Loucy (cell line): ENCODE measurements at regions not wholly inside any gene's neighbourhood (a gene's known extent, or its start where the extent isn't known, plus 50 kb on each side); places are given as distances from the start of the nearest gene placed in this dataset.

ENCODE experiments used
- H2AFZ ChIP-seq: fragments of 200-600 bp; sonication (generic); 2 replicates; pipeline ENCODE4 v1.6.0; 2016; ENCODE audit warnings: antibody characterized with exemption, mild to moderate bottlenecking, low read length, moderate library complexity
- H3F3A ChIP-seq: fragments of 200-600 bp; 2 replicates; pipeline ENCODE4 v1.6.0; 2016; ENCODE audit warnings: antibody characterized with exemption, low read depth, mild to moderate bottlenecking
- H3K27me3 ChIP-seq: fragments of 200-600 bp; sonication (generic); 2 replicates; pipeline ENCODE4 v1.6.1; 2014; ENCODE audit warnings: low read length, mild to moderate bottlenecking; ENCODE audit not compliant: insufficient read depth, poor library complexity, severe bottlenecking
- H3K36me3 ChIP-seq: fragments of 200-600 bp; sonication (generic); 2 replicates; pipeline ENCODE4 v1.6.1; 2016; ENCODE audit warnings: low read length; ENCODE audit not compliant: insufficient read depth
- H3K4me1 ChIP-seq: fragments of 200-600 bp; sonication (generic); 2 replicates; pipeline ENCODE4 v1.5.1; 2014; ENCODE audit warnings: low read length, mild to moderate bottlenecking; ENCODE audit not compliant: insufficient read depth, poor library complexity, severe bottlenecking
- H3K4me2 ChIP-seq: fragments of 200-600 bp; sonication (generic); 2 replicates; pipeline ENCODE4 v1.6.0; 2014; ENCODE audit warnings: antibody characterized with exemption, low read length, low read depth, mild to moderate bottlenecking; ENCODE audit not compliant: poor library complexity, severe bottlenecking
- H3K4me3 ChIP-seq: fragments of 200-600 bp; sonication (generic); 2 replicates; pipeline ENCODE4 v1.5.1; 2014; ENCODE audit warnings: low read length, mild to moderate bottlenecking, mixed read lengths; ENCODE audit not compliant: poor library complexity, severe bottlenecking
- H3K79me2 ChIP-seq: fragments of 200-600 bp; sonication (generic); 2 replicates; pipeline ENCODE4 v1.6.1; 2014; ENCODE audit warnings: low read length; ENCODE audit not compliant: insufficient read depth
- H3K9ac ChIP-seq: fragments of 200-600 bp; sonication (generic); 2 replicates; pipeline ENCODE4 v1.6.0; 2014; ENCODE audit warnings: mild to moderate bottlenecking, low read depth, low read length, moderate library complexity; ENCODE audit not compliant: poor library complexity, severe bottlenecking
- H3K9me2 ChIP-seq: fragments of 200-600 bp; sonication (generic); replicated peaks from 2 replicates; pipeline ENCODE4 v1.6.1; 2016; ENCODE audit warnings: low read depth, low read length, mixed read lengths
- H3K9me3 ChIP-seq: fragments of 200-600 bp; sonication (generic); 2 replicates; pipeline ENCODE4 v1.6.1; 2014; ENCODE audit warnings: mild to moderate bottlenecking, antibody characterized with exemption, low read length, low read depth; ENCODE audit not compliant: insufficient read depth
- H4K20me1 ChIP-seq: fragments of 200-600 bp; sonication (generic); 2 replicates; pipeline ENCODE4 v1.6.0; 2014; ENCODE audit warnings: antibody characterized with exemption, low read length, mild to moderate bottlenecking; ENCODE audit not compliant: insufficient read depth, poor library complexity, severe bottlenecking
- EZH2phosphoT487 ChIP-seq: fragments of 200-600 bp; IDR thresholded peaks from 2 replicates; pipeline ENCODE4 v1.6.1; 2018; ENCODE audit warnings: antibody characterized with exemption, mild to moderate bottlenecking, moderate library complexity, borderline replicate concordance
- TF ChIP-seq, protein P1 (sequence below): fragments of 200-600 bp; sonication (generic); conservative IDR thresholded peaks from 2 replicates; pipeline ENCODE4 v1.5.1; 2014; ENCODE audit warnings: mild to moderate bottlenecking, antibody characterized with exemption, low read length

DNA sequence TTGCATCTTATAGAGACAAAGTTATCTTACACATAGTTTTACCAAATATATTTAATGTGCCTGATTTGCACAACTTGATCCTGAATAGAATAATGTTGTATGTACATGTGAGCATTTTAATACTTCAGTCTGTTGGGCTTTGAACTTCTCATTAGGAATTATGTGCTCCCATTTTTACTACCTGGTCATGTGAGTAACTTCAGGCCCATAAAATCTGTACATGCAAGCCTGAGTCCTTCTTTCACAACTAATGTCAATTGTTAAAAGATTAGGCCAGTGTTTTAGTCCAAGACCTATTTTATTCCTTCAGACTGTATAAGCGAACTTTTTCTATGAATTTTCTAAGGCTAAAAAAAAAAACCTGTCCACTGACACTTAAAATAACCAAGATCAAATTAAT is 715.4 kb downstream of the CDH8 start:
- TF ChIP-seq, protein P1, sequence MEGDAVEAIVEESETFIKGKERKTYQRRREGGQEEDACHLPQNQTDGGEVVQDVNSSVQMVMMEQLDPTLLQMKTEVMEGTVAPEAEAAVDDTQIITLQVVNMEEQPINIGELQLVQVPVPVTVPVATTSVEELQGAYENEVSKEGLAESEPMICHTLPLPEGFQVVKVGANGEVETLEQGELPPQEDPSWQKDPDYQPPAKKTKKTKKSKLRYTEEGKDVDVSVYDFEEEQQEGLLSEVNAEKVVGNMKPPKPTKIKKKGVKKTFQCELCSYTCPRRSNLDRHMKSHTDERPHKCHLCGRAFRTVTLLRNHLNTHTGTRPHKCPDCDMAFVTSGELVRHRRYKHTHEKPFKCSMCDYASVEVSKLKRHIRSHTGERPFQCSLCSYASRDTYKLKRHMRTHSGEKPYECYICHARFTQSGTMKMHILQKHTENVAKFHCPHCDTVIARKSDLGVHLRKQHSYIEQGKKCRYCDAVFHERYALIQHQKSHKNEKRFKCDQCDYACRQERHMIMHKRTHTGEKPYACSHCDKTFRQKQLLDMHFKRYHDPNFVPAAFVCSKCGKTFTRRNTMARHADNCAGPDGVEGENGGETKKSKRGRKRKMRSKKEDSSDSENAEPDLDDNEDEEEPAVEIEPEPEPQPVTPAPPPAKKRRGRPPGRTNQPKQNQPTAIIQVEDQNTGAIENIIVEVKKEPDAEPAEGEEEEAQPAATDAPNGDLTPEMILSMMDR: no peak
- TF ChIP-seq EZH2phosphoT487: no peak
- Histone ChIP-seq H3K9me3 (no peaks in the 10 kb centered on the region), H3K4me2 (no peak overlapping the region), H3F3A (no peaks in the 10 kb centered on the region), H3K36me3 (no peaks in the 10 kb centered on the region), H3K9me2 (no peaks in the 10 kb centered on the region), H3K27me3 (no peaks in the 10 kb centered on the region), H4K20me1 (no peaks in the 10 kb centered on the region), H3K4me1 (no peaks in the 10 kb centered on the region), H3K9ac (no peak overlapping the region), H3K79me2 (no peaks in the 10 kb centered on the region), H2AFZ (no peak overlapping the region), H3K4me3 (no peak overlapping the region)

DNA sequence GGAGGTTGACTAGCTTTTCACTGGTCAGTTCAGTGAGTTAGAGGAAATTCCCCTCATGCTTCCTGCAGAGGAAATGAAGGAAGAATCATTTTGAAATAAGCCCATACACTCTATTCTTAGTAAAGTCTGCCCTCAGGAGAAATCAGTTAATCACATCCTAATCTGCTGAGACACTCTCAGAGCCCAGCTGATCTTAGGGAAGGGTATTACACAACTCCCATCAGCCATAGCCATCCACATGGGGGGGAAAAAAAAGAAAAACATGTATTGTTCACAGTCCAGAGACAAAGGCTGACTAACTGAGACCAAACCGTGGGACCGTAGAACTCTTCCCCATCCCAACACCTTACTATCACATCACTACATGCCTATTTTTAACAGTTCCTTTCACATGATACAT is 722.3 kb downstream of the CDH8 start:
- no peaks in the 10 kb centered on the region for H3K27me3 ChIP-seq
- no peak overlapping the region for H2AFZ ChIP-seq
- no peaks in the 10 kb centered on the region for H3K4me1 ChIP-seq
- no peak overlapping the region for H3K4me3 ChIP-seq
- H4K20me1 ChIP-seq: no peaks in the 10 kb centered on the region
- no peaks in the 10 kb centered on the region for H3K9me3 ChIP-seq
- H3F3A ChIP-seq: no peaks in the 10 kb centered on the region
- no peak for TF ChIP-seq EZH2phosphoT487
- TF ChIP-seq, protein P1: no peak
- no peaks in the 10 kb centered on the region for H3K9me2 ChIP-seq
- no peaks in the 10 kb centered on the region for H3K79me2 ChIP-seq
- no peak overlapping the region for H3K4me2 ChIP-seq
- H3K9ac ChIP-seq: no peak overlapping the region
- H3K36me3 ChIP-seq: no peaks in the 10 kb centered on the region

DNA sequence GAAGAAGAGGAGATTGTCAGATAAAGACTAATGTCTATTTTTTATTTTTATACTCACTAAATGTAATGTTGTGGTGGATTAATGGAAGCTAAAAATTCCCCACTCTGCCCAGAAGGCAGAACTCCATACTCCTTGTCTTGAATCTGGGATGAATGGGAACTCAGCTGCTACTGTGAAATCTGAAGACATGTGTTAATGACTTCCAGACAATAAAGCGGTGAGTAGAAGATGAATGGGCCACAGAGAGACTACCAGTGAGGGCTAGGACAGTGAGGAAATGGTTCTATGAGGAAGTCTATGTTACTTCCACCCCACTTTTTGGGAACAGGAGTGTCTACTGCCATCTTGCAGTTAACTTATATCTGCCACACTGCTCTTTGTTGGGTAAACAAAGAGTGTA is 726.9 kb downstream of the CDH8 start:
- Histone ChIP-seq H3K9me3 (no peaks in the 10 kb centered on the region), H3K4me3 (no peak overlapping the region), H3K9me2 (no peaks in the 10 kb centered on the region)

More for the DNA sequence above, 726.9 kb downstream of the CDH8 start:
- Histone ChIP-seq H3K4me1 (no peaks in the 10 kb centered on the region), H3K9ac (no peak overlapping the region), H2AFZ (no peak overlapping the region), H3K27me3 (no peaks in the 10 kb centered on the region), H3K79me2 (no peaks in the 10 kb centered on the region), H3K4me2 (no peak overlapping the region), H4K20me1 (no peaks in the 10 kb centered on the region), H3F3A (no peaks in the 10 kb centered on the region), H3K36me3 (no peaks in the 10 kb centered on the region)
- TF ChIP-seq, protein P1: no peak
- TF ChIP-seq EZH2phosphoT487: no peak
